Natural killer cell (primary cell): ENCODE measurements at regions not wholly inside any gene's neighbourhood (a gene's known extent, or its start where the extent isn't known, plus 50 kb on each side); places are given as distances from the start of the nearest gene placed in this dataset.

Source experiments
- ATAC-seq, 3 donors: fragments of 150-1000 bp in 2 of 3; fragments of 200-7000 bp in 1 of 3; cut with Tn5 transposase; 1 replicate in 1 of 3; 2 replicates in 2 of 3; pipeline ENCODE4 v1.10.0; 2021; ENCODE audit warnings: mild to moderate bottlenecking in 2 of 3, moderate library complexity in 2 of 3
- DNase-seq, 2 donors: peaks; one replicate each; pipeline versions ENCODE4 v3.0.0 to v3.0.0-alpha.2; 2013 to 2021; ENCODE audit warnings: mixed read lengths in 1 of 2
- H3K27ac ChIP-seq: one replicate; pipeline ENCODE4 v1.5.1; 2013; ENCODE audit warnings: mild to moderate bottlenecking, low read length
- H3K27me3 ChIP-seq: one replicate; pipeline ENCODE4 v1.6.1; 2013; ENCODE audit warnings: low read length; ENCODE audit not compliant: control insufficient read depth, insufficient read depth
- H3K36me3 ChIP-seq: one replicate; pipeline ENCODE4 v1.6.1; 2013; ENCODE audit warnings: low read length; ENCODE audit not compliant: control insufficient read depth, insufficient read depth
- H3K4me1 ChIP-seq: one replicate; pipeline ENCODE4 v1.6.1; 2013; ENCODE audit warnings: low read length; ENCODE audit not compliant: control insufficient read depth, insufficient read depth
- H3K4me3 ChIP-seq: one replicate; pipeline ENCODE4 v1.5.1; 2013; ENCODE audit warnings: low read length
- H3K9me3 ChIP-seq: one replicate; pipeline ENCODE4 v1.6.1; 2013; ENCODE audit warnings: low read length; ENCODE audit not compliant: control insufficient read depth, insufficient read depth
- H3K27ac Mint-ChIP-seq, 2 donors: one replicate each; pipeline ENCODE4 v1.8.0; 2022; ENCODE audit warnings: mild to moderate bottlenecking in 2 of 2, mixed read lengths in 2 of 2, moderate library complexity in 1 of 2
- H3K27me3 Mint-ChIP-seq, 2 donors: one replicate each; pipeline ENCODE4 v1.8.0; 2022; ENCODE audit warnings: low read depth in 2 of 2, mixed read lengths in 2 of 2
- H3K36me3 Mint-ChIP-seq: one replicate; pipeline ENCODE4 v1.8.0; 2022; ENCODE audit warnings: mixed read lengths
- H3K4me1 Mint-ChIP-seq, 2 donors: one replicate each; pipeline ENCODE4 v1.8.0; 2022; ENCODE audit warnings: mixed read lengths in 2 of 2
- H3K4me3 Mint-ChIP-seq: one replicate; pipeline ENCODE4 v1.8.0; 2022; ENCODE audit warnings: mild to moderate bottlenecking, moderate library complexity, mixed read lengths
- H3K9me3 Mint-ChIP-seq, 2 donors: one replicate each; pipeline ENCODE4 v1.8.0; 2022; ENCODE audit warnings: mixed read lengths in 2 of 2
- CTCF ChIP-seq: fragments of 200-600 bp; IDR thresholded peaks from one replicate; pipeline ENCODE4 v1.8.0; 2022; ENCODE audit warnings: antibody characterized with exemption
- WGBS: methylation state at CpG from one replicate; pipeline ENCODE4 v1.1.7; 2013; ENCODE audit warnings: missing lambda C conversion rate; ENCODE audit not compliant: insufficient coverage; 5-methylcytosine and 5-hydroxymethylcytosine counted together
- intact Hi-C: fragments of 100-400 bp; cut with micrococcal nuclease; formaldehyde crosslinking; loops from one replicate; pipeline ENCODE4 v1.14.2; 2022

- Histone ChIP-seq H3K9me3 (no peaks in the 10 kb centered on the region), H3K27me3 (no peaks in the 10 kb centered on the region), H3K36me3 (no peaks in the 10 kb centered on the region), H3K4me3 (no peak overlapping the region), H3K4me1 (no peaks in the 10 kb centered on the region), H3K27ac (no peak overlapping the region)
- Mint-ChIP-seq H3K36me3 (no peaks in the 10 kb centered on the region), H3K9me3 (peaks cover 0 to 3% of the 10 kb centered on the region in 2 donors), H3K4me3 (no peak overlapping the region), H3K4me1 (no peaks in the 10 kb centered on the region), H3K27me3 (no peaks in the 10 kb centered on the region), H3K27ac (no peak overlapping the region)
- intact Hi-C loops: no loop called here
- DNase-seq (no peak), ATAC-seq (no peak)
- no peak for TF ChIP-seq CTCF
- no CpG with 5 or more reads among the region's 1 CpG for WGBS
These were observed 139.5 kb upstream of the TMCO5A start for GRCh38 chr15:37794947-37795346.

- Histone ChIP-seq H3K4me1 (no peaks in the 10 kb centered on the region), H3K9me3 (no peaks in the 10 kb centered on the region), H3K36me3 (no peaks in the 10 kb centered on the region), H3K4me3 (no peak overlapping the region), H3K27me3 (no peaks in the 10 kb centered on the region), H3K27ac (no peak overlapping the region)
- no peaks in the 10 kb centered on the region for H3K36me3 Mint-ChIP-seq
- intact Hi-C loops: no loop called here
- ATAC-seq (no peak), DNase-seq (no peak)
- H3K9me3 Mint-ChIP-seq: peaks cover 0 to 3% of the 10 kb centered on the region in 2 donors
- no peaks in the 10 kb centered on the region for H3K4me1 Mint-ChIP-seq
- no peak for TF ChIP-seq CTCF
- H3K27me3 Mint-ChIP-seq: no peaks in the 10 kb centered on the region
- H3K4me3 Mint-ChIP-seq: no peak overlapping the region
- H3K27ac Mint-ChIP-seq: no peak overlapping the region
- 76% methylated on average over 3 of the region's 3 CpGs for WGBS
These were observed 132.9 kb upstream of the TMCO5A start for GRCh38 chr15:37801529-37801928.

GRCh38 chr15:37806808-37807207 lies 127.6 kb upstream of the TMCO5A start:
- Histone ChIP-seq H3K9me3 (no peaks in the 10 kb centered on the region), H3K27me3 (no peaks in the 10 kb centered on the region), H3K27ac (no peak overlapping the region), H3K36me3 (no peaks in the 10 kb centered on the region), H3K4me3 (no peak overlapping the region), H3K4me1 (no peaks in the 10 kb centered on the region)
- intact Hi-C loops: no loop called here
- Mint-ChIP-seq H3K36me3 (no peaks in the 10 kb centered on the region), H3K27ac (no peak overlapping the region), H3K4me3 (no peak overlapping the region), H3K4me1 (no peaks in the 10 kb centered on the region), H3K27me3 (no peaks in the 10 kb centered on the region), H3K9me3 (peaks cover 0 to 2% of the 10 kb centered on the region in 2 donors)
- no peak for DNase-seq
- ATAC-seq: no peak
- no CpG with 5 or more reads among the region's 1 CpG for WGBS
- TF ChIP-seq CTCF: no peak

GRCh38 chr15:37810381-37810780 lies 124.1 kb upstream of the TMCO5A start:
- H3K4me1 ChIP-seq: no peaks in the 10 kb centered on the region
- no peaks in the 10 kb centered on the region for H3K36me3 ChIP-seq
- Mint-ChIP-seq H3K36me3 (no peaks in the 10 kb centered on the region), H3K27ac (no peak overlapping the region), H3K4me3 (no peak overlapping the region), H3K9me3 (peaks cover 0 to 2% of the 10 kb centered on the region in 2 donors), H3K27me3 (no peaks in the 10 kb centered on the region), H3K4me1 (no peaks in the 10 kb centered on the region)
- no peak overlapping the region for H3K4me3 ChIP-seq
- no peaks in the 10 kb centered on the region for H3K9me3 ChIP-seq
- DNase-seq: no peak
- ATAC-seq: no peak
- TF ChIP-seq CTCF: no peak
- intact Hi-C loops: no loop called here
- no peak overlapping the region for H3K27ac ChIP-seq
- no peaks in the 10 kb centered on the region for H3K27me3 ChIP-seq
